GM04504 (cell line): ENCODE measurements at regions not wholly inside any gene's neighbourhood (a gene's known extent, or its start where the extent isn't known, plus 50 kb on each side); places are given as distances from the start of the nearest gene placed in this dataset.

Experiments used
- DNase-seq: peaks from one replicate; pipeline ENCODE4 v3.0.0-alpha.2; 2012; ENCODE audit warnings: low read depth

DNA sequence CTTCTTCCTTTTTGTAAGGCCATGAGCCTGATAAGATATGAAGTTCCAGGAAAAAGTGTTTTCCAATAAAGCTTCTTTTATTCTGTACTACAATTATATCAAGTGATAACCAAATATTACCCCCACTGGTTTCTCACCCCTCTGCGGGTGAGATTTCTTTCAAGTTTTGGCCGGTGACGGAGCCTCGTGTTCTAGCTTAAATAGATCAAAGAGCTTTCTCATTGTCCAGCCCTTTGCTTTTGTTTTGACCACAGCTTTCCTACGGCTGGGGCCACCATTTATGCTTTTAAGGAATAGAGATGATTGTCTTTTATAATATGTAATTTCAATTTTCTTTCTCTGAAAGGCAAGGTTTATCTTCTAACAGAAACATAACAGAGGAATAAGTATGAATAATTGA is 196.7 kb upstream of the MTPN start:
- no peak for DNase-seq

DNA sequence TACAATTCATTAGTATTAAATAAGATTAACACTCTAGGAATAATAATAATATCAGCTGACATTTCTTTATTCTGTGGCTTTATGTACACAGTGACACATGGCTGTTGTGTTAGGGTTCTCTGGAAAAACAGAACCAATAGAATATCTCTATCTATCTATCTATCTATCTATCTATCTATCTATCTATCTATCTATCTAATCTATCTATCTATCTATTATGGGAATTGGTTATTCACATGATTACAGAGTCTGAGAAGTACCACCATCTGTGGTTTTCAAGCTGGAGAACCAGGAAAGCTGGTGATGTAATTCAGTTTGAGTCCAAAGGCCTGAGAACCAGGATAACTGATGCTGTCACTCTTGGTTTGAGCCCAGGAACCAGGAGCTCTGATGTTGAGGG is 194.1 kb upstream of the MTPN start:
- DNase-seq = no peak

GRCh38 chr7:136168821-136169220 is 191.7 kb upstream of the MTPN start:
- no peak for DNase-seq

DNA sequence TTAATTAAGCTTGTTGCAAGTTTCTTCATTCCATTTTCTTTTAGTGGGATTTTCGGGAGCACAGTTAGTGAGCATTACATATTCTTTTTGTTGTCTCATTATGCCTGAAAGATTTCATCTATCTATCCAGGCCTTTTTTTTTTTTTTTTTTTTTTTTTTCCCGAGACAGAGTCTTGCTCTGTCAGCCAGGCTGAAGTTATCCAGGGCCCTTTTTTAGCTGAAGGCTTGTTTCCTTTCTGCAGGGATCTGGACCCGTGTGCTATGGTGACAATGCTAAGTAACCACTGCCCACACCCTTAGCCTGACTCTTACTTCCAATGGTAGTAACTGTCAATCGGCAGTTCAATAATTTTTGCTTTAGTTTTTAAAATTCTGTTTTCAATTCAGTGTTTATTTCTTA is 190.8 kb upstream of the MTPN start:
- DNase-seq = no peak

DNA sequence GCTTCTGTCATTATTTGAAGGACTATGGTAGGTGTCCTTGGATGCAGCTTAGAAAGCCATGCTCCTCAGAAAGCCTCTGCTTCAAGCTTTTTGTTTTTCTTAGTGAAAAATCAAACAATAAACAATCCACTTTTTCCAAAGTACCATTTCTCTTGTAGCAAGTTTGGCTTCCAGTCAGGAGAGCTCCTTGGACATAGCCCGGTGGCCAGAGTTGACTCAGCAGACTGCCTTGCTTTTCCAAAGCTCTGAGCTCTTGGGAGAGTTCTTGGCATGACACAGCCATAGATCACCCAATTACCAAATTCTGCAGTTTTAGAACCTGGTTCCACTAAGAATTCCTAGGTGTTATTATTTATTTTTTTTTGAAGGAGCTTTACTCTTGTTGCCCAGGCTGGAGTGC is 189.4 kb upstream of the MTPN start:
- no peak for DNase-seq

DNA sequence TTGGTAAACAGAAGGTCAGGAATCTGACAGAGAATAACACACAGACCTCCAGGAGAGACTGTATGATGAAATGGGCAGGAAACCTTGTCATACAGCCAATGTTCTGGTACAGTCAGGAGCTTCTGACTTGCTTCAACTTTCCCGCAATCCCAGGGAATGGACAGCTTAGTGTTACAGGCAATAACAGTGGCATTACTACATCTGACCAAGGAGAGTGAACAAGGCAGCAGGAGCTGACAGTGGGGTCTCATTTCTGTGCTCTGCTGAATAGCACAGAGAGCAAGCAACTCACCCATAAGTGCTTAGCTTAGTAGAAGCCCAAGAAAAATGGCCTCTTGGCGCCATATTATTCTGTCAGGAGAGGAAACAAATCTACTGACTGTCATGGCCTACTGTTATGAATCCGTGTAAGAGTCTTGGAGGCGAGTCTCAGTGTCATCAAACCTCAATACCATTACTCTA is 186.2 kb upstream of the MTPN start:
- DNase-seq = no peak

GRCh38 chr7:136150311-136150710 is 173.2 kb upstream of the MTPN start:
- DNase-seq = no peak

GRCh38 chr7:136148920-136149319 is 171.8 kb upstream of the MTPN start:
- no peak for DNase-seq

- no peak for DNase-seq
Measured at GRCh38 chr7:136146925-136147324, 169.8 kb upstream of the MTPN start.

- DNase-seq = no peak
Measured at GRCh38 chr7:136144182-136144581, 167.0 kb upstream of the MTPN start.

- DNase-seq = no peak
Measured at GRCh38 chr7:136143271-136143670, 166.1 kb upstream of the MTPN start.

- no peak for DNase-seq
Measured at GRCh38 chr7:136142583-136142982, 165.4 kb upstream of the MTPN start.

DNA sequence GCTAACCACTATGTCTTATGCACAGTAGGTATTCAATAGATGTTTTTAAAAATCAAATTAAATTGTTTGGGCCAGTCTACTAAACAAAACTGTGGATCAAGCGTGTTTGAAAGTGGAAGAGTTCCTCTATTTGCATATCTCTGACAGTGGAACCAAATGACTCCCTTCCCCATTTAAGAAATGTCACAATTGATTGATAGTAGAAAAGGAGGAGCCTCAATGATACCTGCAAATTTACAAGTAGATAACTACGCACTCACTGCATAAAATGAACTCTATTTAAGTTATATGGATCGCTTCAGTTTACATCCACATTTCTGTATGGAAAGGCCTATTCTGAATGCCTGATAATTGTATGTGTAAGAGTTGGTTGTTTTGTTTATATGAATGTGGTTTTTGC is 163.3 kb upstream of the MTPN start:
- DNase-seq = no peak

- DNase-seq = no peak
Measured at GRCh38 chr7:136139417-136139816, 162.3 kb upstream of the MTPN start.

DNA sequence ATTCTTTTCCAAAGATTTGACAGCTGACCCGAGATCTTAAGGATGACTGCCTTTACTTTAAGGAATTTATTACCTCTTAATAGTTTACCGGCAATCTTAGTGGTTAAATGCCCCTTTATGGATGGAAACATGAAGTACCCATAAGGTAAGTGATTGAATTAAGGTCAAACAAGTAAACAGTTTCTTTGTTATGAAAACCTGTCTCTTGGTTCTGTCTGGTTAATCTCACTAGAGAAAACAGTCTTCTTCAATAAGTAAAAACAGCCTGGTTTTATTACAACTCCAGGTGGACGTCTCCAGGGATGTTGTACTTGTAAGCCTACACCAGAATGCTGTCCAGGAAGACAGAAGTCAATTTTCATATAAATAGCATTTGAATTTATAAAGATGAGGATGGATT is 161.8 kb upstream of the MTPN start:
- DNase-seq = no peak

DNA sequence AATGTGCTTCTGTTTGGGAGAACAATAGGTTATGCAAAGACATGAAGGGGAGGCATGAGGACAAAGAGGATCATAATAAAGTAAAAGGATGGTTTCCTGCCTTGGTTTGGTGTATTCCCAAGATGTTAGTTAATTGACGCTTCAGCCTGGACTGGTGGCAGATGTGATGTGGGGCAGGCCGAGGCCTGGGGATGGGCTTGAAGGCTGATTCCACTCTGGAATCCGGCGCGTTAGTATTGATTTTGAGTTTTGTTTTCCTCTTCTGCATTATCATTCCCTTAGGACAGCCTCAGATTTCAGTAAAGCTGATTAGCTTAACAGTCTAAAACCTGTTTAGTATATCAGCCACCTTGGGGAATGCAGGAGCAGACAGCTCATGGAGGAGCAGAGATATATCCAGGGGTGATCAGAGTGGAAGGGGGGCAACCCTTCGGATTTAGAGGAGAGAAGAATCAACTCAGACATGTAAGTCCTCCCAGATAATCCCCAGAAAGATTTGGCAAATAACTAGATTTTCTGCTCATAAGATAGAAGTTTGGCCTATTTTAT is 159.8 kb upstream of the MTPN start:
- DNase-seq = no peak

DNA sequence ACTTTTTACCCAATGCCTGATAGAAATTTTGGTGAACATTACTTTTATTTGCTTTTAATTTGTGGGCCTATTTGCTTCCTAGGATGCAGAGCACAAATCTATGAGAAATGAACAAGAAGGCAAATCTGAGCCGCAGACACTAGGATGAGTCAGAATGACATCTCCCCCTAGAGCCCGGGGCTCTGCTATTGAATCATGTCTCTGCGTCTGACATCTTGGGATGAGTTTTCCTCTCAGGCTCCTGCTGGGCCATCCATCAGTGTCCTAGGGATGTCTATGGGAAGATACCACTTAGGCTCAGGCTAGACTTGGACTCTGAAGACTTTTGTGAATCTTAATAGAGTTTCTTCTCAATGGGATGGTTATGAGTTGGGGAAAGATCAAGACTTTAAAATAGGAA is 157.3 kb upstream of the MTPN start:
- no peak for DNase-seq

GRCh38 chr7:136133551-136133950 is 156.4 kb upstream of the MTPN start:
- DNase-seq = no peak

DNA sequence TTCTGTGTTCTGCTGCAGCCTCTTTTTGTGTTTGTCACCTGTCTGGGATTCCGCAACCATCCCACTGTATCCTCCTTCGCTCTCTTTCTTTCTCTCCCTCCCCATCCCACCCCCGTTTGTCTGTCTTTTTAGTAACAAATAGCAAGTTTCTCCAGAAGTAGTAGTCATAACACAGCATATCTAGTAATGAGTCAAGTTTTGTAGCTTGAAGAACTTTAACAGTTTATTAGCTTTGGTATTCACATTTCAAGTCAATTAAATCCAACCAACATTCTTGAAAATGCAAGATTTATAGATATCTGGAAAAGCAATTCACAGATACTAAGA is 154.1 kb upstream of the MTPN start:
- DNase-seq = no peak

DNA sequence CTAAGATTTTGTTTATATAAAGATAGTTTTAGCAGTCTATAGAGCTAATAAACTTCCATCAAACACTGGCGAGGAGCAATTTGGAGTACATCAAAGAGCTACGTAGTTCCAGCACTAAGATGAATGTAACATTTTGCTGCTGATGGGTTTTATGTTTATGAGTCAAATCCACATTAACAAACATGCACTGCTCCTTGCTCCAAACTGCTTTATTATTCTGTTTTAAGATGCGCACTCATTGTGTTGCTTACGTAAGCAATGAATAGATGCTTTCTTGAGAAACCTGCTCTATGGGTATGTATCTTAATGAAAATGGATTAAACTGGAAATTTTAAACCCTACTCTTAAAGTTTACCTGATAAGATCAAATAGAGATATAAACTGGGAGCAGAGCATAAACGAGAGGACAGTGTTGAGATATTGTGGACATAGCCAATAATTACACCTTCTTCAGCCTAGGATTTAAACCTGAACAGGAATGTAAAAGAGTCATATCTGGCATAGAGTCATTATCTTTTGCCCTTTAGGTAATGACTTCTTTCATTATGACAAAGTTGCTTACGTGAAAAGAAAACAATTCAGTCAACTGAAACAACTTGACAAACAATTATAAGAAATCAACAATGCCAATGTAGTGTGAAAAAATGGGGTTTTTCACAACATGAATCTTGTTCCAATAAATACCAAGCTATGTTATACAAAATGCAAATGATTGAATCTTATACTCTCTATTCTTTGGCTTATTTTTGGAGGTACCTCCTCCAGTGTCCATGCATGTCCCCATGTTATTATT is 153.5 kb upstream of the MTPN start:
- DNase-seq = no peak

DNA sequence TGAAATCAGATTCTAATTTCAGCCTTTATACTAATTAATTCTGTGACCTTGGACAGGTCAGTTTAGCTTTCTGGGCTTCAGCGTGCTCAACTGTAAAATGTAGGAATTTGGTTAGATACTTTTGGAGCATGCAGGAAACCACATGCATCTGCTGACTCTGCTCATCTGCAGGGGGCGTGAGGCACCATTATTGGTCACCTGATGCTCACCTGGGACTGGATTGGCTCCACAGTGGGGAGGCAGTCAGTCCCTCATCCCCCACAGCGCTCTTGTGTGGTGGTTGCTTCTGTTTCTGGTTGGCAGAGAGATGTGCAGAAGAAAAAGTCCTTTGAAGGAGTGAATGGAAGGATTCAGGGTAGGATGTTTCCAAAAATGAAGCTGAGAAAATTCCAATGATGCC is 150.9 kb upstream of the MTPN start:
- DNase-seq = no peak

DNA sequence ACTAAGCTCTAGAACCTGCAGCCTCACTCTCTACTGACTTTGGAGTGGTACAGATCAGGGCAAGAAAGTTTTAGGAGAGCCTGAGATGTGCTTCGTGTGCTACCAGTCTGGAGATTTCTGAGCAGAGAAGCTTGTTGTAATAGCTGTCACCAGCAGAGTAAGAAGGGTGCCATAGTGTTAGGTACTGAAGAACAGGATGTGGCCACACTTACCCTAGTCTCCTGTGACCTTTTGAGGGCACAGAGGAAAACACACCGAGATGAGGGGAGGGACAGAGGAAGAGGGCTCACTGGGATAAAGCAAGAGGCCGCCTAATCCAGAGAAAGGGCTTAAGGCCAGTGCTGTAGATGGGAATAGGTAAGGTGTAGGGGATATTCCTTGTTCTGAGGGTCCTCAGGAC is 146.2 kb upstream of the MTPN start:
- DNase-seq = no peak

GRCh38 chr7:136122026-136122425 is 144.9 kb upstream of the MTPN start:
- DNase-seq = no peak

- no peak for DNase-seq
Measured at GRCh38 chr7:136117539-136117938, 140.4 kb upstream of the MTPN start.
